ENCODE measurements at regions not wholly inside any gene's neighbourhood (a gene's known extent, or its start where the extent isn't known, plus 50 kb on each side); places are given as distances from the start of the nearest gene placed in this dataset.

DNA sequence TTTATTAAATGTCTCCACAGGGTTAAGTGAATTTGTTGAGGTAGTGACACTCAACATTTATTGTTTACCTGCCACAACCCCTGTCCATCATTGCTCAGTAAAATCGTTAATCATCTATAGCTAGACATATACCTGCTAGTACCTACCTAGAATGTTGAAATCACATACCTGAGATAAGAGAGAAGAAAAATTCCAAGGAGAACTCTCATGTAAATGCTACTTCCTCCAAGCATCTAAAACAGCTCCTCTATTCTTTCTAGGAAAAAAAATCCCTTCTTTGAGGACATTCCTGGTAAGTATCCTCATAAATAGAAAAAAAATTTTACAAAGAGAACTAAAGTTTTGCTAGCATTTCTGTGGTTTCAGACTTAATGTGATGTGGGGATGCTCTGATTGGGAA lies 325.1 kb downstream of the DAD1 start:
- TF ChIP-seq POLR2A (IDR thresholded peaks at IDR 0.05) (no peak), POLR2AphosphoS5 (IDR thresholded peaks at IDR 0.05) (no peak)
